Middle frontal gyrus (tissue), 1 donor: ENCODE measurements at regions not wholly inside any gene's neighbourhood (a gene's known extent, or its start where the extent isn't known, plus 50 kb on each side); places are given as distances from the start of the nearest gene placed in this dataset.

Experiments used
- DNase-seq: peaks from one replicate; pipeline ENCODE4 v3.0.0-alpha.2; 2015; ENCODE audit warnings: low spot score; ENCODE audit errors: extremely low spot score

DNA sequence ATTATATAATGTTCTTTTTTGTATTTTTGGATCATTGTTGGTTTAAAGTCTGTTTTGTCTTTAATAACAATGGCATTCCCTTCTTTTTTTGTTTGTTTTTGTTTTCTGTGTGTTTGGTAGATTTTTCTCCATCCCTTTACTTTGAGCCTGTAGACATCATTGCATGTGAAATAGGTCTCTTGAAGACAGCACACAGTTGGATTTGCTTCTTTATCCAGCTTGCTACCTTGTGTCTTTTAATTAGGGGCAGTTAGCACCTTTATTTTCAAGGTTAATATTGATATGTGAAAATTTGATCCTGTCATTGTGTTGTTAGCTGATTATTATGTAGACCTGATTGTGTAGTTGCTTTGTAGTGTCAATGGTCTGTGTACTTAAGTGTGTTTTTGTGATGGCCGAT, 235.7 kb downstream of the KCNJ3 start:
- DNase-seq = no peak

DNA sequence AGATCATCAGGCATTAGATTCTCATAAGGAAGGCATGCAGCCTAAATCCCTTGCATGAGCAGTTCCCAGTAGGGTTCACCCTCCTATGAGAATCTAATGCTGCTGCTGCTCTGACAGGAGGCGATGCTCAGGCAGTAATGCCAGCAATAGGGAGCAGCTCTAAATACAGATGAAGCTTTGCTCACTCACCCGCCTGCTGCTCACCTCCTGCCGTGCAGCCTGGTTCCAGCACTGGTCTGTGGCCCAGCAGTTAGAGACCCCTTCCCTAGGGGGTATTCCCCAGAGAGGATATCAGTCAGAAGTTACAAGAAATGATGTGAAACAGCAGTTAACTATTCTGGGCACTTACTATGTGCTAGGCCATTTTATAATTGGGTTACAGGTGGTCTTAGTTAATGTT, 226.0 kb downstream of the KCNJ3 start:
- no peak for DNase-seq

DNA sequence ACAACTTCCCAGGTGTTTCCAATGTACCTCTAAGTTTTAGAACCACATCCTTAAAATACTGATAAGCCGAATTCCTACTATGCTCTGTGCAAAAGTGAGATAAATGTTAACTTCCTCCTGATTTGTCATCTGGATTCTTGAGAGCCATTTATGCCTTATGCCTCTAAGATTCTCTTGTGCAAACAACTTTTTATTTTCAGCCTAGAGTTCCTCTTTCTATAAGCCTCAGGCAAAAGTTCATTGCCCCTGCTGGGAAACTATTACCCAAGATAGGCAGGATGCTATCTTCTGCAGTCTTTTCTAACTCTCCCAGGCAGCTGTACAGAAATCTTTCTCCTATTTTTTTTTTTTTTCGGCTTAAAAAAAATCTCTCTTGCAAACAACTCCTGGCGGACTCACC, 216.1 kb downstream of the KCNJ3 start:
- no peak for DNase-seq

DNA sequence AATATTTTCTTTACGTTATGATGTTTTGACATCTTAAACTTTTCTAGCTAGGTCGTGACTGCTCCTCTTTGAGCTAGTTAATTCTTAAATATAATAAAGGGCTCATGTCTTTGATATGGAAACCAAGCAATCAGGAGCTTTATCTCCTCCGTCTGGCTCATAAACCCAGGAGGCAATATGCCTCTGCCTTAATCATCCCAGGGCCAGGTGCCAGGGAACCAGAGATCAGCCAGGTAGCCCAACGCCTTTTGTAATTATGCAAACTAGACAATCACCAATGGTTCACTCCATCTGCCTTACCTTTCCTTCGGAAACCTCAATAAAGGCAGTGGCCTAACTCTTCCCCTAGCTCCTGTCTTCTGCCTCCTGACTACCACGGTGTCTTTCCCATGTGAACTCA, 213.7 kb downstream of the KCNJ3 start:
- DNase-seq = no peak

DNA sequence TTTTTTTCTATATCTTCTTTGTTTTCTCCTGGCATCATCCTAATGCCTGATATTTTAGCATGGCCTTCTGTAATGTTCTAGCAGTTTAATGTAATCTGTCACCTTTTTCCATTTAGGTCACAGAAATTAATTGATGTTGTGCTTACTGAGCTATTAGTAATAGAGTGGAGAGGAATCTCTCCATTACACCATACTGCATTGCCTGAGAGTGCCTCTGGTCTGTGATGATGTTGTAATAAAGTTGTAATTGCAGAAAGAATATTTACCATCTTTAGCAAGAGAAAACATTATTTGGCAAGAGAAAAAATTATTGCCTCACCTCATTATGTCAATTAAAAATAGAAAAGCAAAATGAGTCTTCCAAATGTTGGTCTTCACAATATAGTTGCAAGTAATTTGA, 213.2 kb downstream of the KCNJ3 start:
- DNase-seq = no peak

DNA sequence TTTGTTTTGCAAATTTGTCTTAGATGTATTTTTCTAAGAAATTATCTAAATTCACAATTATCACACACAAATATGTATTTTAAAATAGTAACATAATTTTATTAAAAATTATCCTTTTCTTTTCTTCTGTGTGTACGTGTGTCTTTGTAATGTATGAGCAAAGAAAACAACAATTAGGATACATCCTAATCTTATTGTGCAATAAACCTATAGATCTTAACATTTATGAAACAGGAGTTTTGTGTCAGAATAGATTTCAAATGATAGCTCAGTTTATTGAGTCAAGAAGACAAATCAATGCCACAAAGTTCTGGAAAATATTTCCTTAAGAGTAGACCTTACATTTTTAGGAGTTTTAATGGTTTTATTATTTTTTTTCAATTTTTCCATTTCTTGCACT, 212.2 kb downstream of the KCNJ3 start:
- no peak for DNase-seq

DNA sequence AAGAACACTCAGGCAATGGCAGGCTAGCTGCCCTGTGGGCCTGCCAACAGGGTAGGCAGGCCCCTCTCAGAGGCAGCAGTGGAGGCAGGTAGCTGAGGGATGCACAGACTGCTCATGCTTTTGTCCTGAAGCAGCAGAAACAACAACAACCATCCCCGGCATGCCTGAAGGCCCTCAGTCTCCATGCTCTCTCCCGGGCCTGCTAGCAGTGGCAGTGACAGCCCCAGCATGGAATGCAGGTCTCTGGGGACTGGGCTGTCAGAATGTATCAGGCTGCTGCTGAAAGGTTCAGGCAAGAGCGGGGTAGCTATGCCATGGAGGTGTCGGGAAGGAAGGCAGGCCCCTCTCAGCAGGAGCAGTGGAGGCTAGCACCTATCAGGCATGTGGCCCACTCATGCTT, 209.8 kb downstream of the KCNJ3 start:
- DNase-seq = no peak
